K562 (cell line): ENCODE measurements at regions not wholly inside any gene's neighbourhood (a gene's known extent, or its start where the extent isn't known, plus 50 kb on each side); places are given as distances from the start of the nearest gene placed in this dataset.

ENCODE experiments used
- ATAC-seq: fragments of 200-7000 bp; cut with Tn5 transposase; 3 replicates; pipeline ENCODE4 v1.9.1; 2020; ENCODE audit warnings: moderate library complexity
- BruUV-seq: library from RNA; stranded (reverse); fragments of 400-500 nt; replicated peaks from 2 replicates; lab custom pipeline; 2021; lab: Mats Ljungman, UMichigan
- CTCF ChIA-PET: fragments of 300-600 bp; formaldehyde crosslinking; extraction: SDS; loops from one replicate; lab custom pipeline; 2021; ENCODE audit warnings: low intra/inter-chr PET ratio; lab: Yijun Ruan, JAX
- POLR2A ChIA-PET: fragments of 300-600, 350-650 bp; sonication (Branson Sonifier 250); formaldehyde crosslinking; extraction: SDS; loops from one replicate; lab custom pipeline; 2021; ENCODE audit warnings: antibody characterized with exemption, inconsistent platforms; lab: Yijun Ruan, JAX
- DNase-seq, 4 experiments: peaks; one replicate each; pipeline versions ENCODE4 v3.0.0 to v3.0.0-alpha.2; 2011 to 2018; ENCODE audit warnings: low spot score in 3 of 4, mixed read lengths in 3 of 4; ENCODE audit errors: extremely low read depth in 1 of 4
- FAIRE-seq: peaks from 2 replicates; lab custom pipeline; 2011; peaks lifted over from hg19 to GRCh38; lab: Jason Lieb, UNC
- H2AFZ ChIP-seq: 2 replicates; pipeline ENCODE4 v1.6.0; 2011; ENCODE audit warnings: low read depth, low read length, control low read depth, inconsistent platforms
- H3K27ac ChIP-seq: fragments of 200-600 bp; 3 replicates; pipeline ENCODE4 v1.8.0; 2011; ENCODE audit warnings: low read depth, mild to moderate bottlenecking, control low read depth, inconsistent platforms, low read length, moderate library complexity, mixed read lengths; ENCODE audit errors: extremely low read depth
- H3K27me3 ChIP-seq, 2 experiments: fragments of 300-600 bp in 1 of 2; 2 replicates in 1 of 2; 3 replicates in 1 of 2; pipeline versions ENCODE4 v1.6.0 to v1.8.0; 2011; ENCODE audit warnings: inconsistent platforms in 2 of 2, low read length in 2 of 2, mild to moderate bottlenecking in 1 of 2, mixed read lengths in 1 of 2, moderate library complexity in 1 of 2; ENCODE audit not compliant: control insufficient read depth in 2 of 2, insufficient read depth in 2 of 2
- H3K36me3 ChIP-seq: fragments of 300-600 bp; 3 replicates; pipeline ENCODE4 v1.8.0; 2011; ENCODE audit warnings: mild to moderate bottlenecking, low read length, inconsistent platforms; ENCODE audit not compliant: control insufficient read depth, insufficient read depth
- H3K4me1 ChIP-seq, 2 experiments: fragments of 200-600 bp in 1 of 2; replicated peaks in 1 of 2; 2 replicates in 1 of 2; 3 replicates in 1 of 2; pipeline versions ENCODE4 v1.5.1 to v1.8.0; 2011; ENCODE audit warnings: inconsistent platforms in 2 of 2, low read length in 2 of 2, mild to moderate bottlenecking in 1 of 2, mixed read lengths in 1 of 2, moderate library complexity in 1 of 2; ENCODE audit not compliant: control insufficient read depth in 2 of 2, insufficient read depth in 2 of 2
- H3K4me2 ChIP-seq: 2 replicates; pipeline ENCODE4 v1.6.1; 2011; ENCODE audit warnings: low read length, control low read depth, inconsistent platforms, mixed read lengths; ENCODE audit not compliant: insufficient read depth
- H3K4me3 ChIP-seq: fragments of 200-600 bp; sonication (generic), shearing (Covaris generic); 2 replicates; pipeline ENCODE4 v1.5.1; 2016; ENCODE audit warnings: control low read depth, inconsistent platforms
- H3K79me2 ChIP-seq: fragments of 200-600 bp; 3 replicates; pipeline ENCODE4 v1.8.0; 2011; ENCODE audit warnings: low read length, inconsistent platforms; ENCODE audit not compliant: control insufficient read depth, insufficient read depth
- H3K9ac ChIP-seq, 2 experiments: 2 replicates each; pipeline versions ENCODE4 v1.6.0 to v1.6.1; 2011; ENCODE audit warnings: low read depth in 2 of 2, low read length in 2 of 2, control low read depth in 1 of 2, inconsistent platforms in 1 of 2, mild to moderate bottlenecking in 1 of 2, mixed read lengths in 1 of 2; ENCODE audit not compliant: insufficient read depth in 1 of 2
- H3K9me1 ChIP-seq: one replicate; pipeline ENCODE4 v1.6.0; 2011; ENCODE audit warnings: inconsistent platforms, mild to moderate bottlenecking, low read length, moderate library complexity; ENCODE audit not compliant: control insufficient read depth, insufficient read depth
- H3K9me3 ChIP-seq: replicated peaks from 2 replicates; pipeline ENCODE4 v1.5.1; 2011; ENCODE audit warnings: low read depth, low read length, inconsistent platforms; ENCODE audit not compliant: control insufficient read depth, insufficient read depth
- H4K20me1 ChIP-seq: replicated peaks from 2 replicates; pipeline ENCODE4 v1.6.1; 2011; ENCODE audit warnings: low read length, inconsistent platforms, mixed read lengths; ENCODE audit not compliant: control insufficient read depth, insufficient read depth
- E2F4 ChIP-seq: sonication (generic); formaldehyde crosslinking; IDR thresholded peaks from 2 replicates; pipeline ENCODE4 v1.8.0; 2022; ENCODE audit warnings: mild to moderate bottlenecking, low read depth, missing genetic modification reagents
- GATAD2A ChIP-seq: fragments of 450-650 bp; IDR thresholded peaks from 2 replicates; pipeline ENCODE4 v1.6.1; 2017
- PRDM10 ChIP-seq: fragments of 450-650 bp; IDR thresholded peaks from 2 replicates; pipeline ENCODE4 v1.6.1; 2018; ENCODE audit not compliant: partially characterized antibody
- TBP ChIP-seq: optimal IDR thresholded peaks from 2 replicates; pipeline ENCODE3; 2011; ENCODE audit warnings: low read depth, low read length, improper control_type of control experiment
- WGBS: fragments of 100-300 bp; shearing (Covaris generic); methylation state at CpG from one replicate; pipeline ENCODE4 v1.1.6; 2016; ENCODE audit warnings: low coverage, mixed read lengths; ENCODE audit not compliant: insufficient coverage; ENCODE audit errors: missing lambda C conversion rate; 5-methylcytosine and 5-hydroxymethylcytosine counted together
- in situ Hi-C: fragments of 300-500 bp; cut with MboI; formaldehyde crosslinking; loops from 4 replicates; pipeline ENCODE4 v1.15.0; 2018; ENCODE audit warnings: inconsistent platforms, mixed read lengths
- intact Hi-C: fragments of 100-400 bp; cut with micrococcal nuclease; formaldehyde crosslinking; loops from 2 replicates; pipeline ENCODE4 v1.14.2; 2022

GRCh38 chr9:108074900-108075299, 585.3 kb upstream of the KLF4 start:
- WGBS, result 35% methylated on average over 5 of the region's 5 CpGs
- no peak for TF ChIP-seq E2F4 (CRISPR knock-in tag)
- TF ChIP-seq GATAD2A, result no peak
- ChIA-PET POLR2A (no interaction called here), CTCF (no interaction called here)
- Histone ChIP-seq H3K9me1 (no peaks in the 10 kb centered on the region), H3K9ac (no peak overlapping the region), H3K27me3 (peaks cover 0 to 7% of the 10 kb centered on the region in 2 experiments; a peak in 1 of 5 replicates), H3K9me3 (no peaks in the 10 kb centered on the region), H3K36me3 (no peaks in the 10 kb centered on the region), H3K4me1 (no peaks in the 10 kb centered on the region; a peak in 2 of 5 replicates), H2AFZ (no peak overlapping the region), H3K27ac (no peak overlapping the region), H3K79me2 (no peaks in the 10 kb centered on the region), H3K4me2 (no peak overlapping the region), H3K4me3 (no peak overlapping the region), H4K20me1 (no peaks in the 10 kb centered on the region)
- BruUV-seq, result no TSS peak
- in situ Hi-C loops, result no loop called here
- intact Hi-C loops, result no loop called here
- DNase-seq (no peak), FAIRE-seq (no peak), ATAC-seq (no peak)

GRCh38 chr9:108073823-108074222, 584.3 kb upstream of the KLF4 start:
- in situ Hi-C loops (no loop called here), intact Hi-C loops (no loop called here)
- no TSS peak for BruUV-seq
- ATAC-seq (peak; percentile 51; the same call in 2 of the 3 replicates), DNase-seq (no peak), FAIRE-seq (no peak)
- ChIA-PET POLR2A (no interaction called here), CTCF (no interaction called here)
- H2AFZ ChIP-seq, result peak overlapping the region; percentile 65
- peaks cover 0 to 7% of the 10 kb centered on the region in 2 experiments; a peak in 1 of 5 replicates for H3K27me3 ChIP-seq
- no peak overlapping the region for H3K27ac ChIP-seq
- no peaks in the 10 kb centered on the region for H3K9me3 ChIP-seq
- no peaks in the 10 kb centered on the region for H3K79me2 ChIP-seq
- no peak overlapping the region for H3K4me3 ChIP-seq
- no peak for TF ChIP-seq TBP
- peak; percentile 53 for TF ChIP-seq PRDM10
- no peaks in the 10 kb centered on the region for H4K20me1 ChIP-seq
- H3K9ac ChIP-seq, result no peak overlapping the region
- H3K36me3 ChIP-seq, result no peaks in the 10 kb centered on the region
- 18% methylated on average over 6 of the region's 6 CpGs for WGBS
- H3K9me1 ChIP-seq, result no peaks in the 10 kb centered on the region
- H3K4me1 ChIP-seq, result no peaks in the 10 kb centered on the region; a peak in 2 of 5 replicates
- H3K4me2 ChIP-seq, result no peak overlapping the region
